ENCODE measurements at regions not wholly inside any gene's neighbourhood (a gene's known extent, or its start where the extent isn't known, plus 50 kb on each side); places are given as distances from the start of the nearest gene placed in this dataset.

GRCh38 chr22:48615171-48616008, 1212.3 kb downstream of the BRD1 start:
- no peak for DNase-seq (ENCODE audit: low spot score)

- no peak for DNase-seq (ENCODE audit: low spot score)
Observed at GRCh38 chr22:48613566-48614200, 1214.0 kb downstream of the BRD1 start.

- DNase-seq (ENCODE audit: low spot score) = no peak
Observed at GRCh38 chr22:48612077-48612995, 1215.3 kb downstream of the BRD1 start.

GRCh38 chr22:48609279-48609865, 1218.3 kb downstream of the BRD1 start:
- no peak for DNase-seq (ENCODE audit: low spot score)

- DNase-seq (ENCODE audit: low spot score) = no peak
Observed at GRCh38 chr22:48607901-48608662, 1219.6 kb downstream of the BRD1 start.

- no peak for DNase-seq (ENCODE audit: low spot score)
Observed at GRCh38 chr22:48606684-48607307, 1220.9 kb downstream of the BRD1 start.

- DNase-seq (ENCODE audit: low spot score) = peak; percentile 42
Observed at GRCh38 chr22:48605856-48606481, 1221.7 kb downstream of the BRD1 start.

GRCh38 chr22:48605125-48605524, 1222.5 kb downstream of the BRD1 start:
- no peak for DNase-seq (ENCODE audit: low spot score)

GRCh38 chr22:48603621-48604320, 1223.9 kb downstream of the BRD1 start:
- DNase-seq (ENCODE audit: low spot score) = no peak

GRCh38 chr22:48602805-48603518, 1224.7 kb downstream of the BRD1 start:
- no peak for DNase-seq (ENCODE audit: low spot score)

GRCh38 chr22:48600681-48601080, 1227.0 kb downstream of the BRD1 start:
- DNase-seq (ENCODE audit: low spot score) = no peak

GRCh38 chr22:48600171-48600570, 1227.5 kb downstream of the BRD1 start:
- no peak for DNase-seq (ENCODE audit: low spot score)

- DNase-seq (ENCODE audit: low spot score) = no peak
Observed at GRCh38 chr22:48599346-48599745, 1228.3 kb downstream of the BRD1 start.

- no peak for DNase-seq (ENCODE audit: low spot score)
Observed at GRCh38 chr22:48596111-48596850, 1231.4 kb downstream of the BRD1 start.

- DNase-seq (ENCODE audit: low spot score) = no peak
Observed at GRCh38 chr22:48595511-48595905, 1232.2 kb downstream of the BRD1 start.

GRCh38 chr22:48594757-48595510, 1232.7 kb downstream of the BRD1 start:
- no peak for DNase-seq (ENCODE audit: low spot score)

GRCh38 chr22:48594016-48594756, 1233.5 kb downstream of the BRD1 start:
- DNase-seq (ENCODE audit: low spot score) = no peak
